HG02884 (cell line): ENCODE measurements at regions not wholly inside any gene's neighbourhood (a gene's known extent, or its start where the extent isn't known, plus 50 kb on each side); places are given as distances from the start of the nearest gene placed in this dataset.
"Not testable (repeated sequence)": the region's sequence is repeated elsewhere in the genome, so short reads cannot be mapped to it uniquely, and the experiment has no call there.

Experiments used
- ATAC-seq: cut with Tn5 transposase; IDR thresholded peaks from one replicate; pipeline ENCODE4 v1.9.1; 2021; ENCODE audit warnings: mild to moderate bottlenecking, moderate library complexity; ENCODE audit not compliant: unreplicated experiment

GRCh38 chr2:87258887-87259286 is 237.2 kb upstream of the PLGLB1 start:
- ATAC-seq = not testable (repeated sequence)

DNA sequence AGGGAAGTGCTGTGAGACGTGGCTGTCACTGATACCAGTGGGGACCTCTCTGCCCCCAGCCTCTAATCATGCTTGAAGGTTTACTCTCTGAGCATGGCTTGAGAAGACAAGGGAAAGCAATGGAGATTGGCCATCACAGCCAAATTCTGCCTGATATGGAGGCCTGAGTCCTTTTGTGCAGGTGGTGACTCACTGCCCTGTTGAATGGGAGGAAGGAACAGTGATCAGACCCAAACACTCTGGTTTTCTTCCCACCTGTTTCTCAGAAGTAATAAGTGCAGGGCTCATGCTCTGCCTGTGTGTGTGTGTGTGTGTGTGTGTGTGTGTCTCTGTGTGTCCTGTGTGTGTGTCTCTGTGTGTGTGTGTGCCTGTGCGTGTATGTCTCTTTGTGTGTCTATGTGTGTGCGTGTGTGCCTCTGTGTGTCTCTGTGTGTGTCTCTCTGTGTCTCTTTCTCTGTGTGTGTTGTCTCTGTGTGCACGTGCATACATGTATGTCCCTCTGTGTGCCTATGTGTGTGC is 240.6 kb upstream of the PLGLB1 start:
- not testable (repeated sequence) for ATAC-seq

GRCh38 chr2:87263868-87264518 is 242.3 kb upstream of the PLGLB1 start:
- ATAC-seq = not testable (repeated sequence)

- ATAC-seq = not testable (repeated sequence)
Measured at GRCh38 chr2:87275192-87275591, 253.5 kb upstream of the PLGLB1 start.

DNA sequence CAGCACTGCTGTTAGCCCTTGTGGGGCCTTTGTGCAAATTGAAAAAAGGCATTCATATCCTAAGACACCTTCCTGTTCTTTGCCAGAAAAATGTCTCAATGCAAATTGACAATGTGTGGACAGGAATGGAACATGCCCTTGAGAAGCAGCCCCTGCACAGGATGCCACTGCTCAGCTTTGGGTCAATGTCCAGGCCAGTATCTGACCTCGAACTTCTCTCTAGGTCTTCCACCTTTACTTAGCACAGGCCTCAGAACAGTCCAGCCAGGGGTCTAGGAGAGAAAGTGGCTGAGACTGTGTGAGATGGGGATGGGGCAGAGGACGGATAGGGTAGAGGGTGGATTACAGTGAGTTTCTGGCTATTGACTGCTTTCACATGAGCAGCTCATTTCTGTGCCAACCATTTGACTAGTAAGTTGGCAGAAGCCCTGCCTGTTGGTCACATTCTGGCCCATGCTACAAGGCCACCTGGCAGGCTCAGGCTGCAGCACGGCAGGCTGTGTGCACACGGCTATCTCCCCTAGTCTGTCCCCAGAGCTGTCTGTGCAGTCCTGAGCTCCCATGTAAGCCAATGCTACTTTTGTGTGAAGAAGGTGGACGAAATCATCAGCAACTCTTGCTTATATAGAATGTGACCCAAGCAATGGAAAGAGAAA is 254.5 kb upstream of the PLGLB1 start:
- not testable (repeated sequence) for ATAC-seq

- ATAC-seq = not testable (repeated sequence)
Measured at GRCh38 chr2:87276673-87277072, 255.0 kb upstream of the PLGLB1 start.

- not testable (repeated sequence) for ATAC-seq
Measured at GRCh38 chr2:87277734-87278133, 256.1 kb upstream of the PLGLB1 start.

DNA sequence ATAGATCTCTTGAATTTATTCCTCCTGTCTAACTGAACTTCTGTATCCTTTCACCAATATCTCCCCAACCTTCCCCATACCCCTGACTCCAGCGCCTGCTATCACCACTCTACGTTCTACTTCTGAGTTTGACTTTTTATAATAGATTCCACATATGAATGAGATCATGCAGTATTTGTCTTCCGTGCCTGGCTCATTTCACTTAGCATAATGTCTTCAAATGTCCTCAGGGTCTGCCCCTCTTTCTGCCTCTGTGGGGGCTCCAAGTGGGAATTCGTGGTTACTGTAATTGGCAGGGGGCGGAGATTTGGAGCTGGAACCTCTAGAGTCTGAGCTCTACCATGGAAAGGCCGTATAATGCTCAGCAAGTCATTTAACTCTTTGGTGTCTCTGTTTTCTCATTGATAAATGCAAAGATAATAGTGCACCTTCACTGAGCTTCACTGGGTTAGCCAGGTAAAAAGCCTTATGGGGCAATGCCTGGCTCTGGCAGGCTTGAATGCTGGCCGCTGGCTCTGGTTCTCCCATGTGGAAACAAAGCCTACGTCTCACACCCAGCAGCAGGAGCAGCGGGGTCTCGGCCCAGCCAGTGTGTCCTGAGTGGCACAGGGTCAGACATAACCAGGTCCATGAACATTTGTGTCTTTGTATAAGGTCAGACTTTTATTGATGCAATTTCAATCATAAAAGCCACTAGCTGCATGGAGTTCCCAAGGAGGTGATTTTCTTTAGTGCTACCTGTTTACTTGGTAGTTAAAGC is 259.1 kb upstream of the PLGLB1 start:
- not testable (repeated sequence) for ATAC-seq

DNA sequence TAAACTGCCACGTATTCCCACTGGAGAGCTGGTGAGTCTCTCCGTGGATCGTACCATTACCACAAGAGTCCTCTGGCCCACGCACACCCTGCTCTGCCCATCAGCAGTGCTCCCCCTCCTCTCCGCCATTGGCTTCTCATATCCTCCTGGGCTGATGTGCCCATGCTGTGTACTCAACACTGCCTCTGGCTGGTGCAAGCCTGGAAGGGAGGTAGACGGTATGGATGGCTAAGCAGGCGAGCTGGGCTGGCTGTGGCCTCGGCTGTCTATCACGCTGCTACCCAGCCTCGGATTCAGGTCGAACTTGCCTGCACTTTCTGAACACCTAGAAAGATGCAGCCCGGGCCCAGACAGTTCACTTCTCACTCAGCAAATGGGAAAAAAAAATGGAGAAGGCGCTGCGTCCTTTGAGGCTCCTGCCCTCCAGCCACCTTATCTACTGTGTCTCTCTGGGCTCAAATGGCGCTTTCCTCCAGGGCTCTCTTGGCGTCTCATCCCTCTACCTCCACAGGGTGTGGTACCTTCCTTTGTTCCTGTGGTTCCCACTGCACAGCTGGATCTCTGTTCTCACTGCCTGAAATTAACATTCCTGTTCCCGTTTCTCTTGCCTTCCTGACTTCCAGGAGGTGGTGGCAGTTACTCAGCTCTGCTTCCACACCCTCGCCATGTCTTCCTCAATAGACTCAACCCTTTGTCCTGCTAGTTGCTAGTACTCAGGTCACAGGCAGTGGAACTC is 262.3 kb upstream of the PLGLB1 start:
- ATAC-seq = not testable (repeated sequence)

- ATAC-seq = not testable (repeated sequence)
Measured at GRCh38 chr2:87284471-87284772, 262.8 kb upstream of the PLGLB1 start.

DNA sequence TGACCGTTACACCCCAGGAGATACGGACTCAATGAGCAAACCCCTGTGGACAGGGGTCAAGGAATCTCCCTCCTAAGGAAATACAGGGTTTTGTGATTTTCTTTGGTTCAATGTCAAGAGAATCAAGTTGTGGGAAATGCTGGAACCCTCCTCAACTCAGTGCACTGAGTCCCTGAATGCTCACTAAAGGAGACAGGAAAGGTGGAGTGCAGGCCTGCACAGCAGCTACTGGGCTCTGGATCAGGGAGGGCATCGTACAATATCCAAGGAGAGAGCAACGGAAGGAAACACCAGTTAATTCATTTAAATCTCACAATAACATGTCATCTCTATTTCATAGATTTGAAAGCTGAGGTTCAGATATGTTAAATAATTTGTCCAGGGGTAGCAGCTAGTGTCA is 263.5 kb upstream of the PLGLB1 start:
- not testable (repeated sequence) for ATAC-seq

GRCh38 chr2:87290566-87291307 is 269.1 kb upstream of the PLGLB1 start:
- ATAC-seq = peak; percentile 97

DNA sequence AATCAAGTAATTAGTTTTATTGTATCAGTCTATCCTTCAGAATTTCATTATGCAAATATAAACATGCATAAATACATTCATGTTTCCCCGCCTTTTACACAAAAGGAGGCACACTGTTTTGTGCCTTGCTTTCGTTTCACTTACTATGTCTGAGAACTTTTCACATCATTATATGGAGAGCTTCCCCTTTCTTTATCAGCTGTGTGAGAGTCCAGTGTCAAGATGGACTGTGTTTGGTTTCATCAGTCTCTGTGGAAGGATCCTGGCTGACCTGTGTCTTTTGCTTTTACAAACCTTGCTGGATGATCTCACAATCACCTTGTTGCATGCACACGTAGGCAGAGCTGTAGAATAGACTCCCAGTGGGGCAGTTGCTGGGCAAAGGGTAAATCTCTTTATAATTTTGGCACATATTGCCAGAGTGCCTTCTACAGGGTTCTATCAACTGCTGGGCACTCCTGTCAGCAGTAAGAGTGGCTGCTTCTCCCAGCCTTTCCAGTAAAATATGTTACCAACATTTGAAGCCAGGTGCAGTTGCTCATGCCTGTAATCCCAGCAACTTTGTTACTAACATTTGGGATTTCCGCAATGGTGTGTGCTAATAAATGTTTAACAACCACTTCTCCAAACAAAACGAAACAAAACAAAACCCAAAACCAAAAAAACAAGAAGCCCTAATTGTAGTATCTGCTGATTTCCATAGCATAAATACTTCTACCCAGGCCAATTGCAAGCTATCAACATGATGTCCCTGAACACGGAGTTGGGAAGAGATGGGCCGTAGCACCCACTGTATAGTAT is 270.0 kb upstream of the PLGLB1 start:
- ATAC-seq = not testable (repeated sequence)

- not testable (repeated sequence) for ATAC-seq
Measured at GRCh38 chr2:87293931-87294594, 272.4 kb upstream of the PLGLB1 start.

GRCh38 chr2:87295135-87295534 is 273.5 kb upstream of the PLGLB1 start:
- ATAC-seq = not testable (repeated sequence)

DNA sequence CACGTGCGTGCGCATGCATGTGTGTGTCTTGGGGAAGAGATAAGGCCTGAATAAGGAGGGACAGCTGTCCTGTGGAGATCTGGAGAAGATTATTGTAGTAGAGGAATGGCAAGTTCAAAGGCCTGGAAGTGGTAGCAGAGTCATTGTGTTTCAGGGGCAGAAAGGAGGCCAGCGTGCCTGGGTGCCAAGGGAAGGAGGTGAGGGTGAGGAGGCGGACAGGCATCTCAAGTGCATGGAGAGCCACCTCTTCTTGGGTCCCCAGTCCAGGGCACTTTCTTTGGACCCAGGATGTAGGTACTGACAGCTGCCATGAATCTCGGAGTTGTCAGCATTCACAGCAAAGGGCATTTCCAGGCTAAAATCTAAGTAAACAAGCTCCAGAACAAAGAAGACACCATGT is 279.7 kb upstream of the PLGLB1 start:
- not testable (repeated sequence) for ATAC-seq

GRCh38 chr2:87301871-87302270 is 280.2 kb upstream of the PLGLB1 start:
- not testable (repeated sequence) for ATAC-seq

DNA sequence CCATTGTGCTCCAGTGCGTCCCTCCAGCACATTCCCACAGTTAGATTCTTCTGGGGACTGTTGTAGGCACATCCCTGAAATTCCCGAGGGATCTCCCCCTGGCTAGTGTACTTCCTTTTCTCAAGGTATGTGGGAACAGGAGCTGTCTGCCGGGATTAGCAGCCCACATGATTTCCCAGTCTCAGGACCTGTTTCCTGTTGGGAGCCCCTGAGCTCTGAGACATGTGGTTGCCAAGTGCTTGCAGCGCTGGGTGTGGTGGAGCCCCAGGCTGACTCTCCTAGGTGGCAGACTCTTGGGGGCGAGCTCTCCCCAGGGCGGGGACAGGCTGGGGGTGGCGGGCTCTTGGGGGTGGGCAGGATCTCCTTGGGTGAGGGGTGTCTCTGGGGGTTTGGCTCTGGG is 287.0 kb upstream of the PLGLB1 start:
- not testable (repeated sequence) for ATAC-seq

- not testable (repeated sequence) for ATAC-seq
Measured at GRCh38 chr2:87309785-87310184, 288.1 kb upstream of the PLGLB1 start.
